HUES6 (cell line): ENCODE measurements at regions not wholly inside any gene's neighbourhood (a gene's known extent, or its start where the extent isn't known, plus 50 kb on each side); places are given as distances from the start of the nearest gene placed in this dataset.

Experiments
- H3K27ac ChIP-seq: 2 replicates; pipeline ENCODE4 v1.7.0; 2013; ENCODE audit warnings: low read depth, mild to moderate bottlenecking, low read length, inconsistent platforms
- H3K27me3 ChIP-seq: 2 replicates; pipeline ENCODE4 v1.6.1; 2013; ENCODE audit warnings: low read length; ENCODE audit not compliant: control insufficient read depth, insufficient read depth
- H3K36me3 ChIP-seq: 2 replicates; pipeline ENCODE4 v1.6.1; 2013; ENCODE audit warnings: low read length; ENCODE audit not compliant: control insufficient read depth, insufficient read depth
- H3K4me1 ChIP-seq: 2 replicates; pipeline ENCODE4 v1.6.1; 2013; ENCODE audit warnings: low read length; ENCODE audit not compliant: control insufficient read depth, insufficient read depth
- H3K4me3 ChIP-seq: 2 replicates; pipeline ENCODE4 v1.5.1; 2013; ENCODE audit warnings: low read depth, low read length
- H3K9ac ChIP-seq: one replicate; pipeline ENCODE4 v1.6.1; 2013; ENCODE audit warnings: mild to moderate bottlenecking, low read length
- H3K9me3 ChIP-seq: 2 replicates; pipeline ENCODE4 v1.6.1; 2013; ENCODE audit warnings: low read depth, low read length; ENCODE audit not compliant: control insufficient read depth, insufficient read depth

GRCh38 chr21:27108701-27109100, 141.8 kb upstream of the ADAMTS5 start:
- H3K27me3 ChIP-seq = no peaks in the 10 kb centered on the region
- H3K9me3 ChIP-seq = no peaks in the 10 kb centered on the region
- H3K4me3 ChIP-seq = no peak overlapping the region
- peaks cover 18% of the 10 kb centered on the region; the same call in 1 of the 2 replicates for H3K4me1 ChIP-seq
- no peaks in the 10 kb centered on the region for H3K36me3 ChIP-seq
- no peak overlapping the region for H3K9ac ChIP-seq
- no peak overlapping the region for H3K27ac ChIP-seq

DNA sequence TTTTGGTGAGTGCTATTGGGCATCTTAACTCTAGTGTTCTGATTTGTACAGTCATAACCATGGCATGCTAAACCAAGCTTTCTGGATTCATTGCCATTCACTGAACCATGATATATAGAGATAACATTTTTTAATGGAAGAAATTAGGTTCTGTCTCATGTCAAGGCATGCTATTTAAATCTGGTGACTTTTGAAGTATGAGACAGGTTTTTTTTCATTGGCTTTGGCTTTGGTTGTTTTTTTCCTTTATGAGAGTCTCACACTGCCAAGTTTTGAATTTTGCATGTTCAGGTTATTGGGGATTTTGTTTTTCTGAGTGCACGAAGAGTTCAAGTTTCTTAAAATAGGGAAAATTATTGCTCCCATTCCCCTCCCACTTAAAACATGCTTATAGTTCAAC, 141.3 kb upstream of the ADAMTS5 start:
- Histone ChIP-seq H3K36me3 (no peaks in the 10 kb centered on the region), H3K9me3 (no peaks in the 10 kb centered on the region), H3K4me1 (peaks cover 21% of the 10 kb centered on the region), H3K27ac (no peak overlapping the region), H3K27me3 (no peaks in the 10 kb centered on the region), H3K9ac (no peak overlapping the region), H3K4me3 (no peak overlapping the region)

DNA sequence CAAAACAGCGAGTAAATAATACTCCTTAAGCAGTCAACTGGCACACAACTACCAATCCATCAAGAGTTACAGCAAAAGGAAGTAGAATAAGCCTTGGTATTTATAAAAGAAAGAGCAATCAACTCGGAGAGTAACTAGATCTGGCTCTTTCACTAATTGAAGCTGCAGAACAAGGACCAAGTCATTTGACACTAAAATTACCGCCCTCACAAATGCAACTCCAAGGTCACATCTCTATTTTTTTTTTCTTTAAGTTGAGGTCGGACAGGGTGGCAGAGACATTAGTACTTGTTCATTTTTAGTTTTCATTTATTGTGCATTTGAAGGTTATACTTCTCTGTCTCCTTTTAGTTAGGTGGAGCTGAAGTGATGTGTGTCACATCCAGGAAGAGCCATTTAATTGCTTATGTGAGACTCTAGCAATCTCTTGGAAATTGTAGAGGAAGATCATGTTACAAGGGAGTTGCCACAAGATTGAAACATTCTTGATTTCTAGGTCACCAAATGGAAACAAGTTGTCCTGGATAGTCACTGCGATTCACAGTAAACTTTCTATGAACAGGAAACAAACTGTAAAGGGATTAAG, 138.1 kb upstream of the ADAMTS5 start:
- H3K4me3 ChIP-seq = no peak overlapping the region
- no peaks in the 10 kb centered on the region for H3K36me3 ChIP-seq
- H3K27ac ChIP-seq = no peak overlapping the region
- peaks cover 3% of the 10 kb centered on the region; the same call in 1 of the 2 replicates for H3K9me3 ChIP-seq
- H3K4me1 ChIP-seq = peaks cover 11% of the 10 kb centered on the region
- no peak overlapping the region for H3K9ac ChIP-seq
- H3K27me3 ChIP-seq = no peaks in the 10 kb centered on the region

- H3K27ac ChIP-seq = no peak overlapping the region
- no peaks in the 10 kb centered on the region for H3K36me3 ChIP-seq
- H3K9ac ChIP-seq = no peak overlapping the region
- peaks cover 11% of the 10 kb centered on the region for H3K4me1 ChIP-seq
- H3K27me3 ChIP-seq = no peaks in the 10 kb centered on the region
- no peak overlapping the region for H3K4me3 ChIP-seq
- H3K9me3 ChIP-seq = peaks cover 9% of the 10 kb centered on the region; the same call in 1 of the 2 replicates
These were observed 136.9 kb upstream of the ADAMTS5 start for GRCh38 chr21:27103768-27104167.

GRCh38 chr21:27101523-27101922, 134.6 kb upstream of the ADAMTS5 start:
- Histone ChIP-seq H3K9ac (no peak overlapping the region), H3K9me3 (peaks cover 9% of the 10 kb centered on the region; the same call in 1 of the 2 replicates), H3K27me3 (no peaks in the 10 kb centered on the region), H3K36me3 (no peaks in the 10 kb centered on the region), H3K27ac (no peak overlapping the region), H3K4me1 (peaks cover 11% of the 10 kb centered on the region), H3K4me3 (no peak overlapping the region)

DNA sequence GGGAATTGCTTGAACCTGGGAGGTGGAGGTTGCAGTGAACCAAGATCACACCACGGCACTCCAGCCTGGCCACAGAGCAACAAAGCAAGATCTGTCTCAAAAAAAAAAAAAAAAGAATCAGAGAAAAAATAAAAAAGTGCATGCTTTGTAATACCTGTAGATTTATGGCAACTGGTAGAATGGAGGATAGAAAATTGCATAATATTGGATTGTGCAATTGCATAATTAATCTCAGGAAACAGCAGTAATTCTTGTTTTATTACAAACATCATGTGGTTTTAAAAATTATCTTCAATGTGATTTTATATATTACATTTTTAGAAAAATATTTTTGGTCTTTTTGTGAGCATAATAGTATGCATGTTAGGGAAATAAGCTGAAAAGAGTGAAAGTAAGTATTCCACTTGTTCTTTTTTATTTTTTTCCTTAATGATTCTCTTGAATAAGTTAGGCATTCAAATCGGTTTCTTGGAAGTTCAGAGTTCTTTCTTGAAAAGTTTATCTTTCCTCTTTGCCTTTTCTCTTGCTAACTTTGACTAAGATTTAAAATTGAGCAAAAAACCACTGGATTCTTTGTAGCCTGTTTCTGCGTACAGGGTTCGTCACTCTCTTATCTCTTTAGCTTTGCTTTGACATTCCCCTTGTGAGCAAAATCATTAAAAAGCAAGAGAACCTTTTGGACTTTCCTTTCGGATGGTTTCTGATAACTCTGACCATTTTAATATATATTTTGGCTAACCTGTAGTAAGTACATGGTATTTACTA, 127.5 kb upstream of the ADAMTS5 start:
- Histone ChIP-seq H3K4me3 (no peak overlapping the region), H3K9ac (no peak overlapping the region), H3K27ac (no peak overlapping the region), H3K9me3 (peaks cover 1% of the 10 kb centered on the region; the same call in 1 of the 2 replicates), H3K36me3 (no peaks in the 10 kb centered on the region), H3K4me1 (no peaks in the 10 kb centered on the region; the same call in 1 of the 2 replicates), H3K27me3 (no peaks in the 10 kb centered on the region)

DNA sequence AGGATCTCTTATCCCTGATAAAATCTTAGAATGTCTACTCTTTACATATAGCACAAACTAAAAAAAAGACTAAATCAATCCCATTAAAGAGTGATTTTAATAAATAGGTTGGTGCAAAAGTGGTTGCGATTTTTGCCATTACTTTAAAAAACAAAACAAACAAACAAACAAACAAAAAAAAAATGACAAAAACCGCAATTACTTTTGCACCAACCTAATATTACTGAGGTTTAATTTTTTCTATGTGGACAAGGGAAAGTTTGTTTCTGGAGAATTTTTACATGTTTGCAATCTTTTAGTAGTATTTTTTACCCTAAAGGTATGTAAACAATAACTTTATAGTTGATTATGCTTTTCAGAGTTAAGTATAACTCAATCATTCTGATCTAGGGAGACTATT, 119.7 kb upstream of the ADAMTS5 start:
- Histone ChIP-seq H3K9me3 (no peaks in the 10 kb centered on the region), H3K4me1 (no peaks in the 10 kb centered on the region), H3K9ac (no peak overlapping the region), H3K27ac (no peak overlapping the region), H3K36me3 (no peaks in the 10 kb centered on the region), H3K4me3 (no peak overlapping the region), H3K27me3 (no peaks in the 10 kb centered on the region)

DNA sequence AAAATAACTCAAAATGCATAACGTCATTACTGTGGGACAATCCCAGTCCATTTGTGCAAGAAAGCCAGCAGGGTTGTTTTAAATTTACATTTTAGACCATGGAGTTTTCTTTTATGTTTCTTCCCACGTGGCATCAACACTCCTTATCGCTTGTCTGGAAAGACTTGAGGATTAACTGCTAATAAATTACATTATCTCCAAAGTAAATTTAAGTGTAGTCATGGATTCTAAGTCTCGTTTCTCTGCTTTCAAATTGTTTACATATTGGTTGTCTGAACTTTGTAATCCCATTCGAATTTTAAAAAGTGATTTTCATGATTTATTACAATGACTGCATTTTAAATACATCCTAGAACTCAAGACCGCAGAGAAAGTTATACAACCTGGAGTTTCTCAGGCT, 119.3 kb upstream of the ADAMTS5 start:
- H3K9ac ChIP-seq = no peak overlapping the region
- no peak overlapping the region for H3K27ac ChIP-seq
- no peaks in the 10 kb centered on the region for H3K36me3 ChIP-seq
- no peaks in the 10 kb centered on the region for H3K9me3 ChIP-seq
- H3K27me3 ChIP-seq = no peaks in the 10 kb centered on the region
- H3K4me1 ChIP-seq = no peaks in the 10 kb centered on the region
- H3K4me3 ChIP-seq = no peak overlapping the region

DNA sequence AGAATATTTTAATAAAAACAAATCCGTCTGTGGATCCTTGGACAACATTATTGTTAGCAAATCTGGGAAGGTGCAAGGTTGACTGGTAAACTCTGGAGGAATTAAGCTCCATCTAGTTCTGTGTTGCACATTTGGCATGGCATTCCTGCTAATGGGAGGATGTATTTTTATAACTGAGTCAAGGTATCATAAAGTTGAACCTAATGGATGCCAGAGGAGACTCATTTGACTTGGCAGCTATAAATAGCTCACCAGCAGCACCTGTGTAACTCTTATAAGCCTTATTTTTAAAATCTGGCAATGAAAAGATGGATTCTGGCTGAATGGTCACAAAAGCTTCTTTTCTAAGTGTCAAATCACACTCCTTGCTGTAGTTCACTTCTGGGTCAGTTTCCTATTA, 118.5 kb upstream of the ADAMTS5 start:
- Histone ChIP-seq H3K9ac (no peak overlapping the region), H3K9me3 (no peaks in the 10 kb centered on the region), H3K36me3 (no peaks in the 10 kb centered on the region), H3K4me1 (no peaks in the 10 kb centered on the region), H3K27me3 (no peaks in the 10 kb centered on the region), H3K27ac (no peak overlapping the region), H3K4me3 (no peak overlapping the region)

GRCh38 chr21:27083144-27083543, 116.3 kb upstream of the ADAMTS5 start:
- no peak overlapping the region for H3K9ac ChIP-seq
- H3K4me1 ChIP-seq = no peaks in the 10 kb centered on the region
- no peak overlapping the region for H3K27ac ChIP-seq
- no peaks in the 10 kb centered on the region for H3K9me3 ChIP-seq
- no peak overlapping the region for H3K4me3 ChIP-seq
- H3K36me3 ChIP-seq = no peaks in the 10 kb centered on the region
- no peaks in the 10 kb centered on the region for H3K27me3 ChIP-seq

GRCh38 chr21:27082431-27083010, 115.6 kb upstream of the ADAMTS5 start:
- Histone ChIP-seq H3K27ac (no peak overlapping the region), H3K4me3 (no peak overlapping the region), H3K36me3 (no peaks in the 10 kb centered on the region), H3K4me1 (no peaks in the 10 kb centered on the region), H3K27me3 (no peaks in the 10 kb centered on the region), H3K9ac (no peak overlapping the region), H3K9me3 (no peaks in the 10 kb centered on the region)
